ENCODE measurements at regions not wholly inside any gene's neighbourhood (a gene's known extent, or its start where the extent isn't known, plus 50 kb on each side); places are given as distances from the start of the nearest gene placed in this dataset.

GRCh38 chr3:155018621-155019330 lies 61.3 kb upstream of the MME start:
- ATAC-seq (no peak), DNase-seq (no peak)
- TF ChIP-seq CTCF (IDR thresholded peaks at IDR 0.05), result no peak
- Histone ChIP-seq H3K36me3 (no peaks in the 10 kb centered on the region), H3K27me3 (no peaks in the 10 kb centered on the region), H3K4me1 (peaks cover 0 to 14% of the 10 kb centered on the region in 2 donors), H3K9me3 (no peaks in the 10 kb centered on the region), H3K4me3 (no peak overlapping the region), H3K27ac (peak overlapping the region in 1 of 2 donors; percentile 48)
- intact Hi-C loops (cut with DNase I), result no loop called here

DNA sequence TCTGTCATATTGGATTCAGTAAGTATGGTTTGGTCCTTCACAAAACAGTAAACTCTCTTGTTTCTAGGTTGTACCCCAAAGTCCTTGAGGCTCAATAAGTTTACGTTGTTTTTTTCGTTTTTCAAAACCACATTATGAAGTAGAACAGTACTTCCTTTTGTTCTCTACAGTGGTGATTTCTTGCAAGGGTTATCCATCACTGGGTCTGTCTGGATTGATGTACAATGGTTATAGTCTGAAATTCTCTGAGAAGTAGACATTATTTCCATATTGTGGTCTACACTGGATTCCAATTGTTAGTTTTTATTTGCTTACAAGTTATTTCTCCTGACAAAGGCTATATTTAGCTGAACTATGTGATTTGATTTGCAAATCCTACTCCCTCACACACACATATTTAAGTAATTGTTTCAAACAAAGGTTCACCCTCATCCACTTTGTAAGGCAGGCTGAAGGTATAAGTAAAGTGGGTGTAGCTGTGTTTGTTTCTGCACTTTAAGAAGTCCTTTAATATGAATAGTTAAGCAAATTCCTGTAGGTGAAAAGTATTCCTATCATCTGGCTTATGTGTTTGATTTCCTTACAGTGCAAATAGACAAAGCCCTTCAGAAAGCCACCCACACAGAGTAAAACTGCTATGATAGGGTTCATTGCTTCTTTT lies 64.2 kb upstream of the MME start:
- H3K27ac ChIP-seq, result no peak overlapping the region
- no peaks in the 10 kb centered on the region for H3K36me3 ChIP-seq
- TF ChIP-seq CTCF (IDR thresholded peaks at IDR 0.05), result no peak
- peaks cover 0 to 14% of the 10 kb centered on the region in 2 donors for H3K4me1 ChIP-seq
- H3K4me3 ChIP-seq, result no peak overlapping the region
- DNase-seq (peak in 1 of 4 donors; percentile 7), ATAC-seq (peak; percentile 66)
- no peaks in the 10 kb centered on the region for H3K9me3 ChIP-seq
- no peaks in the 10 kb centered on the region for H3K27me3 ChIP-seq
- intact Hi-C loops (cut with DNase I), result no loop called here

- ATAC-seq, result no peak
- Histone ChIP-seq H3K27ac (no peak overlapping the region), H3K36me3 (no peaks in the 10 kb centered on the region), H3K27me3 (no peaks in the 10 kb centered on the region), H3K4me1 (peaks cover 0 to 14% of the 10 kb centered on the region in 2 donors), H3K9me3 (no peaks in the 10 kb centered on the region), H3K4me3 (no peak overlapping the region)
- intact Hi-C loops (cut with DNase I), result no loop called here
- TF ChIP-seq CTCF (IDR thresholded peaks at IDR 0.05), result no peak
- DNase-seq, result no peak
Observed at GRCh38 chr3:155014953-155015352, 65.2 kb upstream of the MME start.

GRCh38 chr3:155013427-155013826 lies 66.7 kb upstream of the MME start:
- H3K4me3 ChIP-seq, result no peak overlapping the region
- no peak for TF ChIP-seq CTCF (IDR thresholded peaks at IDR 0.05)
- H3K9me3 ChIP-seq, result no peaks in the 10 kb centered on the region
- no peaks in the 10 kb centered on the region for H3K27me3 ChIP-seq
- H3K27ac ChIP-seq, result no peak overlapping the region
- DNase-seq (no peak), ATAC-seq (no peak)
- H3K4me1 ChIP-seq, result peaks cover 0 to 5% of the 10 kb centered on the region in 2 donors
- intact Hi-C loops (cut with DNase I), result no loop called here
- no peaks in the 10 kb centered on the region for H3K36me3 ChIP-seq

- ATAC-seq (no peak), DNase-seq (no peak)
- Histone ChIP-seq H3K27me3 (no peaks in the 10 kb centered on the region), H3K27ac (no peak overlapping the region), H3K36me3 (no peaks in the 10 kb centered on the region), H3K4me3 (no peak overlapping the region), H3K9me3 (no peaks in the 10 kb centered on the region), H3K4me1 (peaks cover 0 to 5% of the 10 kb centered on the region in 2 donors)
- no peak for TF ChIP-seq CTCF (IDR thresholded peaks at IDR 0.05)
- intact Hi-C loops (cut with DNase I), result no loop called here
Observed at GRCh38 chr3:155012584-155012983, 67.5 kb upstream of the MME start.
